ENCODE measurements at regions not wholly inside any gene's neighbourhood (a gene's known extent, or its start where the extent isn't known, plus 50 kb on each side); places are given as distances from the start of the nearest gene placed in this dataset.

- Histone ChIP-seq H3K4me2 (ENCODE audit: low read length) (no peak overlapping the region), H3K18ac (ENCODE audit: low read length) (no peak overlapping the region), H2AK5ac (ENCODE audit: low read length) (no peak overlapping the region), H3K27ac (ENCODE audit: low read depth, low read length) (no peak overlapping the region), H4K12ac (ENCODE audit: low read depth, low read length) (no peak overlapping the region), H3K14ac (ENCODE audit: low read length) (no peak overlapping the region), H3K4me3 (ENCODE audit: low read depth, low read length) (no peak overlapping the region), H2BK120ac (ENCODE audit: insufficient read depth, low read length, poor library complexity) (no peak overlapping the region), H3K9ac (ENCODE audit: low read length) (no peak overlapping the region), H3K4me1 (ENCODE audit: control insufficient read depth in 1 of 2, insufficient read depth in 2 of 2, low read length in 2 of 2) (peaks cover 7 to 16% of the 10 kb centered on the region in 2 experiments), H2AFZ (ENCODE audit: insufficient read depth, low read length, poor library complexity) (no peak overlapping the region), H2BK5ac (ENCODE audit: low read depth, low read length, poor library complexity) (no peak overlapping the region), H3K23ac (ENCODE audit: low read length) (no peak overlapping the region), H2BK12ac (ENCODE audit: low read length) (no peak overlapping the region), H3K79me1 (ENCODE audit: low read length) (peaks cover 1% of the 10 kb centered on the region), H3K4ac (ENCODE audit: low read depth, low read length) (no peak overlapping the region), H3K79me2 (ENCODE audit: control insufficient read depth, insufficient read depth, low read length, poor library complexity) (no peaks in the 10 kb centered on the region), H3K36me3 (ENCODE audit: control insufficient read depth in 1 of 2, insufficient read depth in 2 of 2, low read length in 2 of 2) (no peaks in the 10 kb centered on the region), H3K27me3 (ENCODE audit: insufficient read depth, low read length) (no peaks in the 10 kb centered on the region), H4K8ac (ENCODE audit: low read depth, low read length) (no peak overlapping the region), H4K91ac (ENCODE audit: low read depth, low read length) (no peak overlapping the region), H3K9me3 (ENCODE audit: insufficient read depth, low read depth, low read length) (no peaks in the 10 kb centered on the region)
- no peak for DNase-seq
- WGBS (ENCODE audit: extremely low coverage, insufficient coverage, insufficient read length): no CpG with 5 or more reads among the region's 2 CpGs
Observed at GRCh38 chr11:95563859-95564258, 225.7 kb downstream of the FAM76B start.

DNA sequence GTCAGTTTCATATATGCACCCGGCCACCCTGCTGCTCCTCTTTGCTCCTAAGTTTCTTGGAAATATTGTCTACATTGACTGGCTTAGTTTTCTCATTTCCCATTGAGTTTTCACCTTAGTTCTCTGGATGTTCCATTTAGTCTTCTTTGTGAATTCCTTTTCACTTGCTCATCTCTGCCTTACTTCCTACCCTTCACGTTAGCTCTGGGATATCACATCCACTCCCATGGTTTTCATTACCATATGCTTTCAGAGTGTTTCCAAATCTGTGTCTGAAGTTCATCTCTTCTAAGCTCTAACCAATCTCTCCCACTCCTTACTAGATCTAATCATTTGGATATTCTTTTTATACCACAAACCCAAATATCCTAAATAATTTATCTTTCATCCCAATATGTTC is 226.4 kb downstream of the FAM76B start:
- Histone ChIP-seq H3K36me3 (ENCODE audit: control insufficient read depth in 1 of 2, insufficient read depth in 2 of 2, low read length in 2 of 2) (no peaks in the 10 kb centered on the region), H2BK120ac (ENCODE audit: insufficient read depth, low read length, poor library complexity) (no peak overlapping the region), H3K27ac (ENCODE audit: low read depth, low read length) (no peak overlapping the region), H2AFZ (ENCODE audit: insufficient read depth, low read length, poor library complexity) (no peak overlapping the region), H3K4me3 (ENCODE audit: low read depth, low read length) (no peak overlapping the region), H3K9me3 (ENCODE audit: insufficient read depth, low read depth, low read length) (no peaks in the 10 kb centered on the region), H2BK12ac (ENCODE audit: low read length) (no peak overlapping the region), H3K4me1 (ENCODE audit: control insufficient read depth in 1 of 2, insufficient read depth in 2 of 2, low read length in 2 of 2) (peaks cover 7 to 16% of the 10 kb centered on the region in 2 experiments), H3K4me2 (ENCODE audit: low read length) (no peak overlapping the region), H3K9ac (ENCODE audit: low read length) (no peak overlapping the region), H3K4ac (ENCODE audit: low read depth, low read length) (no peak overlapping the region), H3K79me1 (ENCODE audit: low read length) (peaks cover 1% of the 10 kb centered on the region), H3K18ac (ENCODE audit: low read length) (no peak overlapping the region), H3K23ac (ENCODE audit: low read length) (no peak overlapping the region), H2BK5ac (ENCODE audit: low read depth, low read length, poor library complexity) (no peak overlapping the region), H4K8ac (ENCODE audit: low read depth, low read length) (no peak overlapping the region), H2AK5ac (ENCODE audit: low read length) (no peak overlapping the region), H4K91ac (ENCODE audit: low read depth, low read length) (no peak overlapping the region), H3K14ac (ENCODE audit: low read length) (no peak overlapping the region), H3K79me2 (ENCODE audit: control insufficient read depth, insufficient read depth, low read length, poor library complexity) (no peaks in the 10 kb centered on the region), H4K12ac (ENCODE audit: low read depth, low read length) (no peak overlapping the region), H3K27me3 (ENCODE audit: insufficient read depth, low read length) (no peaks in the 10 kb centered on the region)
- WGBS (ENCODE audit: extremely low coverage, insufficient coverage, insufficient read length): no CpG with 5 or more reads among the region's 2 CpGs
- peak in 1 of 2 donors; percentile 21 for DNase-seq

DNA sequence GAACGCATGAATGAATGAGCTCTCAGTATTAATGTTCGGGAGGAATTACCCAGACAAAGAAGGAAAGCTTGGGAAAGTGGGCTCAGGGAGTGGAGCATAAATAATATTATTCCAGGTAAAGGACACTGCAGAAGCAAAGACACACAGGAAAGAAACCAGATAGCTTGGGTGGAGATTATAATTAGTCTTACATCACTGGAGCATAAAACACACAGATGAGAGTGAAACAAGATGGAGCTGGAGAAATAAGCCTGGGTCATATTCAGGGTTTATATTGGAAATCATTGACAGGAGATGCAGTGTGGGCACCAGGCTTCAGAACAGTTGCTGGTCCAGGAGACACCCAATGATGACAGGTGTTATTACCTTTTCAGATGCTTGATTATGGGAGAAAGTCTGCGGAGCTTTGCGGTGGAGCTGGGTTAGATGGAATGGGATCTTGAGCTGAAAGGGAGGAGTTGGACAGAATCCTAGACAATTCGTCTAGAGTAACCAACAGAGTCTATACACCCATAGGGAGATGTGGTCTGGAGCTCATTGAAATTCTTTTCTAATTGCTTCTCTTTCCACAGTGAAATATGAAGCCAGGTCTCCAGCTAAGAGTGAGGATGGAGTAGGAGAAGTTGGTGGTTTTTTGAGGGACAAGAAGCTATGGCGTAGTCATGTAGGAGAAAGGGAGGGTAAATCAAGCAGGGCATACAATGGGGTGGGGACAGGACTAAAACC is 227.2 kb downstream of the FAM76B start:
- H2AK5ac ChIP-seq (ENCODE audit: low read length): no peak overlapping the region
- no peak overlapping the region for H3K23ac ChIP-seq (ENCODE audit: low read length)
- no peak overlapping the region for H3K27ac ChIP-seq (ENCODE audit: low read depth, low read length)
- H3K27me3 ChIP-seq (ENCODE audit: insufficient read depth, low read length): no peaks in the 10 kb centered on the region
- peaks cover 7 to 16% of the 10 kb centered on the region in 2 experiments for H3K4me1 ChIP-seq (ENCODE audit: control insufficient read depth in 1 of 2, insufficient read depth in 2 of 2, low read length in 2 of 2)
- no CpG with 5 or more reads among the region's 6 CpGs for WGBS (ENCODE audit: extremely low coverage, insufficient coverage, insufficient read length)
- no peak overlapping the region for H4K91ac ChIP-seq (ENCODE audit: low read depth, low read length)
- H4K8ac ChIP-seq (ENCODE audit: low read depth, low read length): no peak overlapping the region
- H3K4me3 ChIP-seq (ENCODE audit: low read depth, low read length): no peak overlapping the region
- peaks cover 1% of the 10 kb centered on the region for H3K79me1 ChIP-seq (ENCODE audit: low read length)
- no peak overlapping the region for H2BK12ac ChIP-seq (ENCODE audit: low read length)
- no peaks in the 10 kb centered on the region for H3K36me3 ChIP-seq (ENCODE audit: control insufficient read depth in 1 of 2, insufficient read depth in 2 of 2, low read length in 2 of 2)
- H2AFZ ChIP-seq (ENCODE audit: insufficient read depth, low read length, poor library complexity): no peak overlapping the region
- DNase-seq: no peak
- H3K14ac ChIP-seq (ENCODE audit: low read length): no peak overlapping the region
- H3K4me2 ChIP-seq (ENCODE audit: low read length): no peak overlapping the region
- H2BK120ac ChIP-seq (ENCODE audit: insufficient read depth, low read length, poor library complexity): no peak overlapping the region
- H3K4ac ChIP-seq (ENCODE audit: low read depth, low read length): no peak overlapping the region
- no peaks in the 10 kb centered on the region for H3K9me3 ChIP-seq (ENCODE audit: insufficient read depth, low read depth, low read length)
- no peak overlapping the region for H3K9ac ChIP-seq (ENCODE audit: low read length)
- H3K79me2 ChIP-seq (ENCODE audit: control insufficient read depth, insufficient read depth, low read length, poor library complexity): no peaks in the 10 kb centered on the region
- H4K12ac ChIP-seq (ENCODE audit: low read depth, low read length): no peak overlapping the region
- H2BK5ac ChIP-seq (ENCODE audit: low read depth, low read length, poor library complexity): no peak overlapping the region
- no peak overlapping the region for H3K18ac ChIP-seq (ENCODE audit: low read length)

- Histone ChIP-seq H4K12ac (ENCODE audit: low read depth, low read length) (no peak overlapping the region), H3K79me2 (ENCODE audit: control insufficient read depth, insufficient read depth, low read length, poor library complexity) (no peaks in the 10 kb centered on the region), H2BK12ac (ENCODE audit: low read length) (peak overlapping the region; percentile 82), H3K27me3 (ENCODE audit: insufficient read depth, low read length) (no peaks in the 10 kb centered on the region), H2AK5ac (ENCODE audit: low read length) (no peak overlapping the region), H3K4me2 (ENCODE audit: low read length) (peak overlapping the region; percentile 4), H3K18ac (ENCODE audit: low read length) (no peak overlapping the region), H3K9ac (ENCODE audit: low read length) (no peak overlapping the region), H3K4ac (ENCODE audit: low read depth, low read length) (no peak overlapping the region), H3K79me1 (ENCODE audit: low read length) (peaks cover 1% of the 10 kb centered on the region), H2AFZ (ENCODE audit: insufficient read depth, low read length, poor library complexity) (peak overlapping the region; percentile 1), H3K4me3 (ENCODE audit: low read depth, low read length) (no peak overlapping the region), H3K36me3 (ENCODE audit: control insufficient read depth in 1 of 2, insufficient read depth in 2 of 2, low read length in 2 of 2) (no peaks in the 10 kb centered on the region), H2BK120ac (ENCODE audit: insufficient read depth, low read length, poor library complexity) (no peak overlapping the region), H4K91ac (ENCODE audit: low read depth, low read length) (no peak overlapping the region), H3K9me3 (ENCODE audit: insufficient read depth, low read depth, low read length) (no peaks in the 10 kb centered on the region), H3K27ac (ENCODE audit: low read depth, low read length) (no peak overlapping the region), H3K23ac (ENCODE audit: low read length) (no peak overlapping the region), H2BK5ac (ENCODE audit: low read depth, low read length, poor library complexity) (no peak overlapping the region), H3K14ac (ENCODE audit: low read length) (no peak overlapping the region), H3K4me1 (ENCODE audit: control insufficient read depth in 1 of 2, insufficient read depth in 2 of 2, low read length in 2 of 2) (peaks cover 7 to 20% of the 10 kb centered on the region in 2 experiments), H4K8ac (ENCODE audit: low read depth, low read length) (peak overlapping the region; percentile 7)
- WGBS (ENCODE audit: extremely low coverage, insufficient coverage, insufficient read length): no CpG with 5 or more reads among the region's 4 CpGs
- DNase-seq: peak; percentile 24 to 49
Observed at GRCh38 chr11:95559899-95560298, 229.7 kb downstream of the FAM76B start.
